HepG2 (cell line): ENCODE measurements at regions not wholly inside any gene's neighbourhood (a gene's known extent, or its start where the extent isn't known, plus 50 kb on each side); places are given as distances from the start of the nearest gene placed in this dataset.
"Not testable (repeated sequence)": the region's sequence is repeated elsewhere in the genome, so short reads cannot be mapped to it uniquely, and the experiment has no call there.

Experiments
- ADNP ChIP-seq: sonication (generic); formaldehyde crosslinking; IDR thresholded peaks from 2 replicates; pipeline ENCODE4 v1.4.0; 2020; ENCODE audit warnings: missing genetic modification reagents
- CEBPB ChIP-seq: IDR thresholded peaks from 2 replicates; pipeline ENCODE4 v1.6.1; 2011; ENCODE audit warnings: low read depth, low read length, improper control_type of control experiment, borderline replicate concordance
- HNRNPLL ChIP-seq: fragments of 200-400 bp; formaldehyde crosslinking; IDR thresholded peaks from 2 replicates; pipeline ENCODE4 v1.6.1; 2017; ENCODE audit warnings: mild to moderate bottlenecking, low read depth, low read length; ENCODE audit not compliant: poor library complexity, severe bottlenecking
- HOXA9 ChIP-seq: sonication (generic); formaldehyde crosslinking; IDR thresholded peaks from 2 replicates; pipeline ENCODE4 v1.8.1; 2022; ENCODE audit warnings: missing genetic modification reagents, mild to moderate bottlenecking, moderate library complexity, borderline replicate concordance
- ZBTB2 ChIP-seq: sonication (generic); formaldehyde crosslinking; IDR thresholded peaks from 2 replicates; pipeline ENCODE4 v1.8.0; 2022; ENCODE audit warnings: low read depth, missing genetic modification reagents
- ZNF543 ChIP-seq: sonication (generic); formaldehyde crosslinking; IDR thresholded peaks from 2 replicates; pipeline ENCODE4 v1.4.0; 2020; ENCODE audit warnings: mild to moderate bottlenecking, missing genetic modification reagents
- TF ChIP-seq, protein P1 (sequence below): sonication (generic); formaldehyde crosslinking; IDR thresholded peaks from 2 replicates; pipeline ENCODE4 v1.4.0; 2020; ENCODE audit warnings: low read depth, missing genetic modification reagents

DNA sequence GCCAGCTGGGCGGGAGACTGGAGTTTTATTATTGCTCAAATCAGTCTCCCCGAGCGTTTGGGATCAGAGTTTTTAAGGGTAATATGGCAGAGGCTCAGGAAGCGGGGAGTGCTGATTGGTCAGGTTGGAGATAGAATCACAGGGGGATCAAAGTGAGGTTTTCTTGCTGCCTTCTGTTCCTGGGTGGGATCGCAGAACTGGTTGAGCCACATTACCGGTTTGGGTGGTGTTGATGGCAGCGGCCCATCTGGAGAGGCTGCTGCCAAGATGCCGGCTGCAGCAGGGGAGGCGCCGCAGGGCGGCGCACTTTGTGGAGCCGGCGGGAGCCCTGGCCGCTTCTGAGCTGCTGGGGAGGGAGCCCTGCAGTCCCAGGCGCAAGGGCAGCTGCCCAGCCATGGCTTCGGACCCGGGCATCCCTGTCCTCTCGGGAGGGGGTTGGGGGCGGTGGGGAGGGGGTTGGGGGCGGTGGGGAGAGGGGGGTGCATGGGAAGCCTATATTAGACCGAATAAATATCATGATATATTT is 268.9 kb upstream of the ZNF658 start:
- not testable (repeated sequence) for TF ChIP-seq HNRNPLL; HOXA9; ZNF543 (CRISPR knock-in tag); ADNP (CRISPR knock-in tag); ZBTB2 (CRISPR knock-in tag); CEBPB
- TF ChIP-seq, protein P1, sequence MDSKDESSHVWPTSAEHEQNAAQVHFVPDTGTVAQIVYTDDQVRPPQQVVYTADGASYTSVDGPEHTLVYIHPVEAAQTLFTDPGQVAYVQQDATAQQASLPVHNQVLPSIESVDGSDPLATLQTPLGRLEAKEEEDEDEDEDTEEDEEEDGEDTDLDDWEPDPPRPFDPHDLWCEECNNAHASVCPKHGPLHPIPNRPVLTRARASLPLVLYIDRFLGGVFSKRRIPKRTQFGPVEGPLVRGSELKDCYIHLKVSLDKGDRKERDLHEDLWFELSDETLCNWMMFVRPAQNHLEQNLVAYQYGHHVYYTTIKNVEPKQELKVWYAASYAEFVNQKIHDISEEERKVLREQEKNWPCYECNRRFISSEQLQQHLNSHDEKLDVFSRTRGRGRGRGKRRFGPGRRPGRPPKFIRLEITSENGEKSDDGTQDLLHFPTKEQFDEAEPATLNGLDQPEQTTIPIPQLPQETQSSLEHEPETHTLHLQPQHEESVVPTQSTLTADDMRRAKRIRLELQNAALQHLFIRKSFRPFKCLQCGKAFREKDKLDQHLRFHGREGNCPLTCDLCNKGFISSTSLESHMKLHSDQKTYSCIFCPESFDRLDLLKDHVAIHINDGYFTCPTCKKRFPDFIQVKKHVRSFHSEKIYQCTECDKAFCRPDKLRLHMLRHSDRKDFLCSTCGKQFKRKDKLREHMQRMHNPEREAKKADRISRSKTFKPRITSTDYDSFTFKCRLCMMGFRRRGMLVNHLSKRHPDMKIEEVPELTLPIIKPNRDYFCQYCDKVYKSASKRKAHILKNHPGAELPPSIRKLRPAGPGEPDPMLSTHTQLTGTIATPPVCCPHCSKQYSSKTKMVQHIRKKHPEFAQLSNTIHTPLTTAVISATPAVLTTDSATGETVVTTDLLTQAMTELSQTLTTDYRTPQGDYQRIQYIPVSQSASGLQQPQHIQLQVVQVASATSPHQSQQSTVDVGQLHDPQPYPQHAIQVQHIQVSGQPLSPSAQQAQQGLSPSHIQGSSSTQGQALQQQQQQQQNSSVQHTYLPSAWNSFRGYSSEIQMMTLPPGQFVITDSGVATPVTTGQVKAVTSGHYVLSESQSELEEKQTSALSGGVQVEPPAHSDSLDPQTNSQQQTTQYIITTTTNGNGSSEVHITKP (CRISPR knock-in tag): not testable (repeated sequence)
